HEK293T (cell line): ENCODE measurements at regions not wholly inside any gene's neighbourhood (a gene's known extent, or its start where the extent isn't known, plus 50 kb on each side); places are given as distances from the start of the nearest gene placed in this dataset.
A peak's percentile ranks its signal among the peaks of the same experiment; 100 is the strongest.

ENCODE experiments used
- CTCF ChIA-PET: fragments of 350-600 bp; formaldehyde crosslinking; extraction: SDS; loops from one replicate; lab custom pipeline; 2021; ENCODE audit warnings: antibody characterized with exemption, inconsistent platforms; lab: Yijun Ruan, JAX
- POLR2A ChIA-PET: fragments of 350-600 bp; formaldehyde crosslinking; extraction: SDS; loops from one replicate; lab custom pipeline; 2020; ENCODE audit warnings: antibody characterized with exemption, inconsistent platforms; lab: Yijun Ruan, JAX
- DNase-seq: peaks from one replicate; pipeline ENCODE4 v3.0.0; 2012; ENCODE audit warnings: mixed read lengths; ENCODE audit errors: extremely low spot score
- ARNT ChIP-seq: fragments of 450-650 bp; IDR thresholded peaks from 2 replicates; pipeline ENCODE4 v1.6.1; 2017; ENCODE audit warnings: mild to moderate bottlenecking
- BHLHE40 ChIP-seq: fragments of 450-650 bp; IDR thresholded peaks from 2 replicates; pipeline ENCODE4 v1.6.1; 2016; ENCODE audit warnings: mild to moderate bottlenecking, moderate library complexity, borderline replicate concordance
- CTBP1 ChIP-seq: fragments of 450-650 bp; IDR thresholded peaks from 2 replicates; pipeline ENCODE4 v1.6.1; 2016; ENCODE audit warnings: borderline replicate concordance
- ELF4 ChIP-seq: fragments of 450-650 bp; IDR thresholded peaks from 2 replicates; pipeline ENCODE4 v1.6.1; 2017; ENCODE audit warnings: antibody characterized with exemption
- FOXA1 ChIP-seq: fragments of 450-650 bp; IDR thresholded peaks from 2 replicates; pipeline ENCODE4 v1.6.1; 2016; ENCODE audit warnings: mild to moderate bottlenecking
- FOXK2 ChIP-seq: fragments of 450-650 bp; IDR thresholded peaks from 2 replicates; pipeline ENCODE4 v1.6.1; 2016; ENCODE audit warnings: mild to moderate bottlenecking
- FOXM1 ChIP-seq: fragments of 450-650 bp; IDR thresholded peaks from 2 replicates; pipeline ENCODE4 v1.6.1; 2017; ENCODE audit warnings: mild to moderate bottlenecking, borderline replicate concordance
- HDGF ChIP-seq: fragments of 450-650 bp; IDR thresholded peaks from 2 replicates; pipeline ENCODE4 v1.6.1; 2017; ENCODE audit warnings: antibody characterized with exemption, borderline replicate concordance
- L3MBTL2 ChIP-seq: fragments of 450-650 bp; conservative IDR thresholded peaks from 2 replicates; pipeline ENCODE4 v1.6.1; 2016; ENCODE audit warnings: mild to moderate bottlenecking
- LEF1 ChIP-seq: fragments of 450-650 bp; IDR thresholded peaks from 2 replicates; pipeline ENCODE4 v1.6.1; 2017; ENCODE audit warnings: mild to moderate bottlenecking, borderline replicate concordance
- NFRKB ChIP-seq: fragments of 450-650 bp; IDR thresholded peaks from 2 replicates; pipeline ENCODE4 v1.6.1; 2016; ENCODE audit warnings: mild to moderate bottlenecking, moderate library complexity
- PKNOX1 ChIP-seq: fragments of 450-650 bp; IDR thresholded peaks from 2 replicates; pipeline ENCODE4 v1.6.1; 2016
- SP1 ChIP-seq: fragments of 450-650 bp; IDR thresholded peaks from 2 replicates; pipeline ENCODE4 v1.6.1; 2017
- SUZ12 ChIP-seq: fragments of 450-650 bp; IDR thresholded peaks from 2 replicates; pipeline ENCODE4 v1.6.1; 2016; ENCODE audit warnings: mild to moderate bottlenecking
- TARDBP ChIP-seq: fragments of 450-650 bp; IDR thresholded peaks from 2 replicates; pipeline ENCODE4 v1.6.1; 2016
- ZNF384 ChIP-seq: fragments of 450-650 bp; IDR thresholded peaks from 2 replicates; pipeline ENCODE4 v1.6.1; 2016

DNA sequence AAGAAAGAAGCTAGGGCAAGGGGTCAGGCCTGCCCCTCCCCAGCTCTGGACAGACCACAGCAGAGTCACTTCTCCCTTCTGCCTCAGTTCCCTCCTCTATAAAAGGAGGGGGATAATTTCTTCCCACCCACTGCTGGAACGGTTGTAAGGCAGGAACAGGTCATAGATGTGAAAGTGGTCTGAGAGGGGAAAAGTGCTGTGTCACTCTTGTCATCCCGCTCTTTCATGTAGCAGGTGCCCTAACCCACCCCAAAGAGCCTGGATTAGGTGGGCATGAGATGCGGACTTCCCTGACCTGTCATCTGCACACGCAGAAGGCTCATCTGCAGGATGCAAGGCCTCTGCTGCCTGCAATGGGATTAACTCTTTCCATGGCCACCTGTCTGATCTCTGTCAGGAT is 218.2 kb upstream of the LRFN2 start:
- TF ChIP-seq FOXM1: no peak
- no peak for TF ChIP-seq ARNT
- ChIA-PET POLR2A (no interaction called here), CTCF (no interaction called here)
- DNase-seq: no peak

GRCh38 chr6:40804905-40805304 is 217.7 kb upstream of the LRFN2 start:
- peak; percentile 17 for DNase-seq
- TF ChIP-seq TARDBP (no peak), L3MBTL2 (no peak), FOXM1 (no peak), NFRKB (no peak), HDGF (no peak), ZNF384 (no peak), SP1 (no peak)
- ChIA-PET CTCF (no interaction called here), POLR2A (no interaction called here)

DNA sequence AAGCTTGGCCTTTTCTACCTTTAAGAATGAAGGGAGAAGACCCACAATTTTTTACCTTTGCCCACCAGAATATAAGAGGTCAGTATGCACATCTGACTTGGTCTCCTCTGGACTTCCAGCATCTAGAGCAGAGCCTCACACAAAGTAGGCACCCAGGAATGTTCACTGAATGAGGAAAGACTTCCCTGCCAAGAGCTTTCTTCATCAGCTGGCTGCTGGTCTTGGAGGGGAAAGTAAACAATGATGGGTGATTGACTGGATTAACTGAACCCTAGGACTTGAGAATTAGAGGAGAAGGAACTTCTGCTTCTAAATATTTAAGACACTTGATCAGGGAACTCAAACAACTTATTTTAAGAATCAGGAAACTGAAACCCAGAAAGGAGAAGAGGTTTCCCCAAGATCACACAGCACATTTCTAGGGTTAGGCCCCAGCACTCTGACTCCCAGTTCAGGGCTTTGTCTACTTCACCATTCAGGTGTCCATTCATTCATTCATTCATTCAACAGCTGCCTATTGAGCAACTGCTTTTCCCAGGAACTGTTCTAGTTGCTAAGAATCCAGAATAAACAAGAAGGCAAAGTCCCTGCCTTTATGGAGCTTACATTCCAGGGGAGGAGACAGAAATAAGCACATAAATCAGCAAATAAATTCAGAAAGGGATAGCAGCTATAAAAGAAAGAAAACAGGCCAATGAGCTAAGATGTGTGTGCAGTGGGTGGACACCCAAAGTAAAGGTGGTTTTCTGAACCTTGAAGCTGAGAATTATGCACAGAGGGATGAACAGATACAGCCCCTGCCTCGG is 216.9 kb upstream of the LRFN2 start:
- DNase-seq: no peak
- TF ChIP-seq FOXA1: no peak
- no peak for TF ChIP-seq TARDBP
- no peak for TF ChIP-seq L3MBTL2
- TF ChIP-seq ELF4: no peak
- TF ChIP-seq FOXM1: no peak
- TF ChIP-seq ZNF384: no peak
- TF ChIP-seq SUZ12: no peak
- TF ChIP-seq ARNT: no peak
- no peak for TF ChIP-seq NFRKB
- no peak for TF ChIP-seq CTBP1
- TF ChIP-seq SP1: no peak
- no peak for TF ChIP-seq FOXK2
- TF ChIP-seq PKNOX1: no peak
- no peak for TF ChIP-seq HDGF
- CTCF ChIA-PET: no interaction called here
- POLR2A ChIA-PET: no interaction called here

DNA sequence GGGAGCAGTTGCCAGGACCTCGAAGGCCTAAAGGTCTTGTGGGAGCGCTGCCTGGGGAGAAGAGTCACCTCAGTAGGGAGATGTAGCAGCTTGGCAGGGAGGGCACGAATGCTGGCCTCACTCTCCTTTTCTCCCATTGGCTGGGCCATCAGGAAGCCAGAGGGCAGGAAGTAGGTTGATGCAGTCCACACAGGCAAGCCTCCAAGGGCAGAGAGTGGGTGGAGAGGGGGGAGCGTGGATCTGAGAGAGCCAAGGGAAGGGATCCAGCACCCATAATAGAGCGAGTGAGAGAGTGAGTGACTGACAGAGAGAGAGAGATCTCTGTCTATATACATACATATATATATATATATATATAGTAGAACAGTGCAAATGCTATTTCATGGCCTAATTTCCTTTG is 215.3 kb upstream of the LRFN2 start:
- CTCF ChIA-PET: no interaction called here
- no peak for DNase-seq
- POLR2A ChIA-PET: no interaction called here
- TF ChIP-seq BHLHE40: no peak
- no peak for TF ChIP-seq HDGF
- TF ChIP-seq ELF4: no peak
- no peak for TF ChIP-seq FOXM1
- no peak for TF ChIP-seq SUZ12
- TF ChIP-seq CTBP1: no peak
- no peak for TF ChIP-seq LEF1
- TF ChIP-seq ARNT: no peak
- TF ChIP-seq SP1: no peak
- no peak for TF ChIP-seq TARDBP

DNA sequence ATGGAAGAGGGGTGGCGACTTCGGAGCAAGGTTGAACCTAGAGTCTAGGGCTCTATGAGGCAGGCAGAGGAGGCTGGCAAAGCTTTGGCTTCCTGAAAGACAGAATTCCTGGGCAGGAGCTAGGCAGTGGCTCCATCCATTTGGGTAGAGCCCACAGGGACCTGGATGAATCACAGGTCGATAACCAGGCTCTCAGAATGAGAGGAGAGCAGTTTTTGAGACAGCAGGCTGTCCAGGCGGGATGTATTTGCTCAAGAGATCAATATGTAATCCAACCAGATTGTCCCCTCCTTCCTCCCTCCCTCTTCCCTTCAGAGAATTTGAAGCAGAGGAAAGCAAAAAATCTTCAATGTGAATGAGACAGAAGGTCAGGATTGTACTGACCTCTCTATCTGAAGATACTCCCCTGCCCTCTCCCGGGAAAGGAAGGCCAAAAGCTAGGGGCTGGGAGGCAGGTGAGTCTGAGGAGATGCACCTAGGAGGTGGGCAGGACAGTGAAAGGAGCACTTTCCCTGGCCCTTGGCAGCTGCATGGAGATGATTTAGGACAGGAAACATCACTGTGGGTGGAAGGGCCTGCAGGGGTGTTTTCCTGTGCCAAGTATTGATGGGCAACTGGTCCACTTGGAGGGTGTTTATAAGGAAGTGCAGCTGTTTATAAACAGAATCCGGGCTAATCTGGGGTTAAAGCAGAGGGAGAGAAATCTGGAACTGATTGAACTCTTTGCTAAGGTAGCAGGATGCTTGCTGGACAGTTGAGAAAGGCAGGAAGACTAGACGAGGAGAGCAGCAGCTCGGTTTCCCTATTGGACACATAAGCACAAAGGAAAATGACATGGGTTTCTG is 212.4 kb upstream of the LRFN2 start:
- TF ChIP-seq L3MBTL2 (no peak), FOXM1 (no peak), BHLHE40 (no peak), TARDBP (no peak), FOXA1 (no peak), CTBP1 (no peak), ZNF384 (no peak), ARNT (no peak), FOXK2 (no peak), PKNOX1 (no peak), ELF4 (no peak), HDGF (no peak), SP1 (no peak), LEF1 (no peak), SUZ12 (no peak), NFRKB (no peak)
- ChIA-PET CTCF (interaction anchor here (0.7 kb wide), 1 partner anchor 37 kb away, joined by 4 read pairs; no protein-coding TSS in a partner anchor), POLR2A (no interaction called here)
- no peak for DNase-seq

- DNase-seq: no peak
- ChIA-PET POLR2A (no interaction called here), CTCF (no interaction called here)
- TF ChIP-seq NFRKB: no peak
- TF ChIP-seq SP1: no peak
- no peak for TF ChIP-seq ARNT
- no peak for TF ChIP-seq CTBP1
- TF ChIP-seq HDGF: no peak
- TF ChIP-seq FOXK2: no peak
- no peak for TF ChIP-seq FOXA1
- no peak for TF ChIP-seq ELF4
These were observed 211.1 kb upstream of the LRFN2 start for GRCh38 chr6:40798069-40798770.
